ENCODE measurements at regions not wholly inside any gene's neighbourhood (a gene's known extent, or its start where the extent isn't known, plus 50 kb on each side); places are given as distances from the start of the nearest gene placed in this dataset.
"Not testable (repeated sequence)": the region's sequence is repeated elsewhere in the genome, so short reads cannot be mapped to it uniquely, and the experiment has no call there.

- no peak for DNase-seq (ENCODE audit: low read depth)
Observed at GRCh38 chr13:75178436-75178835, 303.5 kb downstream of the TBC1D4 start.

- no peak for DNase-seq (ENCODE audit: low read depth)
Observed at GRCh38 chr13:75175575-75175974, 306.4 kb downstream of the TBC1D4 start.

DNA sequence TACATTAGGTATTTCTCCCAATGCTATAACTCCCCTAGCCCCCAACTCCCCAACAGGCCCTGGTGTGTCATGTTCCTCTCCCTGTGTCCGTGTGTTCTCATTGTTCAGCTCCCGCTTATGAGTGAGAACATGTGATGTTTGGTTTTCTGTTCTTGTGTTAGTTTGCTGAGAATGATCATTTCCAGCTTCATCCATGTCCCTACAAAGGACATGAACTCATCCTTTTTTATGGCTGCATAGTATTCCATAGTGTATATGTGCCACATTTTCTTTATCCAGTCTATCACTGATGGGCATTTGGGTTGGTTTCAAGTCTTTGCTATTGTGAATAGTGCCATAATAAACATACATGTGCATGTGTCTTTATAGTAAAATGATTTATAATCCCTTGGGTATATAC, 306.9 kb downstream of the TBC1D4 start:
- not testable (repeated sequence) for DNase-seq (ENCODE audit: low read depth)

DNA sequence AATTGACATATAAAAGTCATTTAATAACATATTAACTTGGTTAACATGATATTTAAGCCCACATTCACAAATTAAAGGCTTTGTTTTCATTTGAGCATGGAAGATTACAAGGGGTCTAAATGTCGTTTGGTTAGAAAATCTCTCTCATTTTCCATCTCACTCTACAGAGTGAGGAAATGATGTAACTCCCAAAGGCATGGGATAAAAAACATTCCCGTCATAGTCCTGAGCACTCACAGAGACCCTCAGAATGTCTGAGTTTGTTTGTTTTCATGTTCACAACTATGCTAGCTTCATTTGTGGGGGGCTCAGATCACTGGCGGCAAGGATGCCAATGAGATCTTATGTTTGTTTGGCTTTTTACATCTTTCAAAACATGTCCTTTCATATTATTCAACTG, 307.5 kb downstream of the TBC1D4 start:
- DNase-seq (ENCODE audit: low read depth) = no peak

DNA sequence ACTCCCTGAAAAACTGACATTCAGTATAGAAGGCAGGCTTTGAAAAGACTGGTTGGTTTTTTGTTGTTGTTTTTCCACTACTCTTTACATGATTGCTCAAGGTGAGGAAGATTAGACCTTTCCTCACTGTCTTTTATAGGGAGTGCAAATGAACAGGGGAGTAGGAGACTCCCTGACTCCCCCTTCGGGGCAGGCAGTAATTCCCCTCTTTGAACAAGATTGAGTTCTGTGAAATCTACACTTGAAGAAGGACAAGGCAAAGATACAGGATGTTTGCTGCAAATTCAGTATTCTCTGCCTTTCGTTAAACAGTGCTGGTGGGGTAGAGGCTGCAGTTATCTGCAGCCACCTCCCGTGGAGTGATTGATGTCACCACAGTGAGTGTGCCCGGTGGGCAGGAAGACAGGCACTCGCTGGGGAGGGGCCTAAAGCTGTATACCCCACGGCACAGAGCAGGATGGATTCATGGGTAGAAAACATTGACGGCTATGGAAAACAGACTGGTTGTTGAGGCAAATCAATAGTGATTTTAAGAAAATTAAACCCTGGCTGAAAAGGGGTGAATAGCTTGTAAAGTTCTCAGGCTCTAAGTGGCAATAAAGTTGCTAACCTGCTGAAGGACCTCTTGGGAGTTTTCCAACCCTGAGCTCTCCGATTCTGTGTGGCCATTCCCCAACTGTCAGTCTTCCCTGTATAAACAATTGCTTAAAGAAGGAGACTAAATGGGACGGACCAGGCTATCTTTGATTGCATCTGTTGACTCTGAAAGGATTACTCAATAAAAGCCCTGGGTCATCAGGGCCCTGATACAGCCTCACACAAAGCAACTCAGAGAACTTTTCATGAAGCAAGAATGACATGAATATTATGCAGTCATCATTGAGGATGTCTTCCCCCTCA, 308.3 kb downstream of the TBC1D4 start:
- no peak for DNase-seq (ENCODE audit: low read depth)

DNA sequence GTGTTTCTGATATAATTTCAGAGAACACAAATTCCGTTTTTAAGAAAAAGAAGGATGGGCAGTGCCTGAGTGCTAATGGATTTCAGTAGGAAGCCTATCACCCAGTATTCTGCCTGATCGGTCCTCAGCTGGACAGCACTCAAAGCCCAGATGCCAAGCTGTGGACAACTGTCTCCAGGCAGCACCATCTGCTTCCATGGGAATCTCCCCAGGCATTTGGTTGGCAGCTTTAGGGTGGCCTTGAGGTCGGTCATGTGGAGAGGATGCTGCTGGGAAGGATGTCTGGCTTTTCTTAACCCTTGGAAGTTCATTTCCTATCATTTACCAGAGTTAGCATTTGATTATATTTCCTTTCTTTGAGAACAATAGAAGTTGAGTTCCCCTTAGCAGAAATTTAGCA, 311.7 kb downstream of the TBC1D4 start:
- DNase-seq (ENCODE audit: low read depth) = no peak

DNA sequence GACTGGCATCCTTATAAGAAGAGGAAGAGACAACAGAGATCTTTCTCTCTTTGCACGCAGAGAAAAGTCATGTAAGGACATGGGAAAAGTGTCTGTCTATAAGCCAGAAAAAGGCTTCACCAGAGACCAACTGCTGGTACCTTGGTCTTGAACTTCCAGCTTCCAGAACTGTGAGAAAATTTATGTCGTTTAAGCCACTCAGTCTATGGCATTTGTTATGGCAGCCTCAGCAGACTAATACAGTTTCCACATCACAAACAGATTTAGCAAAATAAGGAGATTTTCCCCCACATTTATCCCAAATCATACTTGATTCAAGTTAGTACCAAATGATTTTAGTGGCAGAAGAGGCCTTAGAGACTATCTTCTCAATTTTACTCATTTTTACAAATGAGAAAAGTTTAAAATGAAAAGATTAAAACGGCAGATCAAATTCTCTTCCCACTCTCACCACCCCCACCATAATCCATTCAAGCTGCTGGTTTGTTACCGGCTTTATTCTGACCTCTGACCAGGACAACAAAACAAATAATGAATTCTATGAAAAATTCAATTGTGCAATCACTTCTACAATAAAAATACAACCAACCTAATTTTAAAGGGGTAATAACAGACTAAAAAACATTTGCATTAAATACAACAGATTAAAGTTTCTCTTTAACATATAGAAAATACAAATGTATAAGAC, 316.3 kb downstream of the TBC1D4 start:
- no peak for DNase-seq (ENCODE audit: low read depth)

DNA sequence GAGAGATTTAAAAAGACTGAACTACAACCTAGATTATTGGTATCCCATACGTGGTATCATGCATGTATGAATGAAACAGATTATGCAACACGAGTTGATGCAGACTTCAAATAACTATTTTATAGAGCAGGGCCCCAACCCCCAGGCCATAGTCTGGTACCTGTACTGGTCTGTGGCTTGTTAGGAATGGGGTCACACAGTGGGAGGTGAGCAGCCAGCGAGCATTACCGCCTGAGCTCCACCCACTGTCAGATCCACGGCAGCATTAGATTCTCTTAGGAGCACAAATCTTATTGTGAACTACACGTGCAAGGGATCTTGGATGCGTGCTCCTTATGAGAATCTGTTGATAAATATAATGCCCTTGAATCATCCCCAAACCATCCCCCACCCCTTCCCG, 320.2 kb downstream of the TBC1D4 start:
- DNase-seq (ENCODE audit: low read depth) = no peak

DNA sequence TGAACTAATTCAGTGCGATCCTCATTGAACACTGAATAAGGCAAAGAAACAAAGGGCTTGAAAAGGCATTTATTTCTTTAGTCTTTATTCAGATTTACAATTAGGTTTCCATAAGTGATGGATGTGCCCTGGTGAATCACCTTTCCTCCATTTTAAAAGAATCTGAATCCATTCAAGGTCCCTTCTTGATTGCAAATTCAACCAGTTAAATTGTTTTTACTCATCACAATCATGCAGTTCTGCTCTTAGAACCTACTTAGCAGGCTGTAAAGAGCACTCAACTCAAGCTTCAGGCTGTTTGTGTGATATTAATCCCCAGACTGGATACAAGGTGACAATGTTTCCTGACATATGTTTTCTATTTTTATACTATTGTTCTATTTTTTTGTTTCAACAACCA, 321.0 kb downstream of the TBC1D4 start:
- no peak for DNase-seq (ENCODE audit: low read depth)

- no peak for DNase-seq (ENCODE audit: low read depth)
Observed at GRCh38 chr13:75154331-75154730, 327.6 kb downstream of the TBC1D4 start.

GRCh38 chr13:75153834-75154233, 328.1 kb downstream of the TBC1D4 start:
- no peak for DNase-seq (ENCODE audit: low read depth)

DNA sequence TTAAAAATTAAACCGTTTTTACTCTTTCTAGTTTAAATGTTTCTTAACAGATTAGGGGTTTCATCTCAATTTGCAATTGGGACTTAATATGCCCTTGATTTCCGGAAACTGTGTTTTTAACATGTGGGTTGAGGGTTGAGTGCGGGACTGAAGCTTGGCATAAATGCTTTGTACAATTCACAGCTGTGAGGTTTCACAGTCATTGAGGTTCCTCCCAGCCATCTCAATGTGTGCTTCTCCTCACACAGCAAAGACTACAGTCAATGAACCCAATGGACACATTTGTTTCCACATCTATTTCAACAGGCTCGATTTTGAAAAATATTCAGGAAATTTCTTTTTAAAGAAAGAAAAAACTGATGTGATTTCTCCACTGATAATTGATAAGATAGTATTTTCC, 328.6 kb downstream of the TBC1D4 start:
- no peak for DNase-seq (ENCODE audit: low read depth)

DNA sequence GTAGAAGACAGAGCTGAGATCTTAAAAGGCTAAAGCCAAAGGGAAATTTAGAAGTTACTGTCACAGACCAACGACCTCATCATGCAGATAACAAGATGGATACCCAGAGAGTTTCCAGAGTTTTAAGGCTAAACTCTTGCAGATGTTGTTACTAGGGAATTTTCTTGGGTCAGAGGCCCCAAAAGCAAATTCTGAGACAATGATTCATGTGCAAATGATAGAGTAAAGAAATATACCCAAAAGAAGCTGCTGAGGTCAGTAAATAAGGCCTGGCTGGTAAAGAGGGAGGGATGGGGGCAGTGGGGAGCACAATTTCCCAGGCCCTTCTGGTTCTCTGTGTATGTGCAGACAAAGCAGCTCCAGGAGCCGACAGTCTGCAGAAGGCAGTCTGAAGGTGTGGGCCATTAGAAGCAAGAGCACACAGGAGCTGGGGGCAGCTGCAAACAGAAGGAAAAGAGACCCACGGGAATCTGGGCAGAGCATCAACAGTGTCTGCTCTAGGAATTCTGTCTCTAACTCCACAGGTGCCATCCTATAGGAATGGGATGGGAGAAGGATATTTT, 330.8 kb downstream of the TBC1D4 start:
- DNase-seq (ENCODE audit: low read depth) = no peak

GRCh38 chr13:75149776-75150175, 332.2 kb downstream of the TBC1D4 start:
- no peak for DNase-seq (ENCODE audit: low read depth)

- no peak for DNase-seq (ENCODE audit: low read depth)
Observed at GRCh38 chr13:75147946-75148345, 334.0 kb downstream of the TBC1D4 start.

DNA sequence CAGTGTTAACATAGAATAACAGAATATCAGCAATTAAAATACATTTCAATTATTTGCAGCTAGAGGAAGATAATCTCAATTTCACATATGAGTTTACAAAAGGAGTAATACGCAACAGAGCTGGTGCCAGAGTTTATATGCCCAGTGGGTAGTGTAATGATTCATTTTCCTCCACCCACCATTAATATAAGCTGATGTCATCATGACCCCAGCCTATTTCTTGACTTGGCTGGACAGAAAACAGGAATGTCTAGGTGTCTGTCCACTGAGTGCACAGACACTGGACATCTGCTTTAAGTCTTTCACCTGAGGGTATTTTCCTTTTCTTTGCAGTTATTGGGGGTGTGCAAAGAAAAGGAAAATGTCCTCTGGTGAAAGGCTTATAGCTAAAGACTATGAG, 335.5 kb downstream of the TBC1D4 start:
- DNase-seq (ENCODE audit: low read depth) = no peak

DNA sequence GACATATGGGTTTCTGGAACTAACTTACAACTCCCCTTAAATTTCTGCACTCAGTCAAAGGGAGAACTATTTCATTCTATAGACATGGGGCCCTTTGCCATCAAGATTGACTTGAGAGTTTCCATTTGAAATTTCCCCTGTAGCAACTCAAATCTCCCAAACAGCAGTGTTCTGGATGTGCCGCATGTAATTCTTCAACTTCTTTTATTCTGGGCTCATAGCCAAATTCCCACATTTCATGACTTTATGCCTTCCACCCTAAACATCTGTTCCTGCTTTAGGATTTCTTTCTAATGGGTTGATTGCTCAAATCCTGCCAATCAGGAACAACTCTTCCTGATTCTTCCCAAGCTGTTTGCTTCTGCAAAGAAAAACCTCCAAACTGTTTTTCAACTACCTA, 336.0 kb downstream of the TBC1D4 start:
- no peak for DNase-seq (ENCODE audit: low read depth)

DNA sequence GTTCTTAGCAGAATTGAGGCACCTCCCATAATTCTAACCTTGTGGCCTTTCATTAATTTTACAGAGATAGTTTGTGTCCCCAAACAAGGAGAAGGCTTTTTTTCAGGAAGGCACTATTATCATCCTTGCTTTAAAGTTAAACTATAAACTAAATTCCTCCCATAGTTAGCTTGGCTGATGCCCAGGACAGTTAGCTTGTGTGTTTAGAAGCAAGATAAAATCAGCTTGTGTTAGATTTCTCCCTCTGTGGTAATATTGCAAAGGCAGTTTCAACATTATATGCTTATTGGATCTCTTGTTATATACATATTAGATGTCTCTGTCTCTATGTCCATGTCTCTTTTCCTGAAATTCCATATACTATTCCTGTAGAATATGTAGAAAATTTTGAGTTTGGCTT, 342.7 kb downstream of the TBC1D4 start:
- no peak for DNase-seq (ENCODE audit: low read depth)

GRCh38 chr13:75137911-75138571, 343.9 kb downstream of the TBC1D4 start:
- DNase-seq (ENCODE audit: low read depth) = no peak

GRCh38 chr13:75136151-75136550, 345.8 kb downstream of the TBC1D4 start:
- no peak for DNase-seq (ENCODE audit: low read depth)

- DNase-seq (ENCODE audit: low read depth) = no peak
Observed at GRCh38 chr13:75135325-75135825, 346.6 kb downstream of the TBC1D4 start.

Data from activated T-cell treated with anti-CD3 and anti-CD28 coated beads for 48 hours (primary cell).